ENCODE measurements at regions not wholly inside any gene's neighbourhood (a gene's known extent, or its start where the extent isn't known, plus 50 kb on each side); places are given as distances from the start of the nearest gene placed in this dataset.

GRCh38 chr12:118581371-118581770 is 205.0 kb downstream of the SUDS3 start:
- DNase-seq (ENCODE audit: insufficient read length, low spot score), result no peak
- TF ChIP-seq POU2F2 (IDR thresholded peaks at IDR 0.05; ENCODE audit: low read depth, low read length), result no peak
- no peak for TF ChIP-seq POLR2AphosphoS5 (IDR thresholded peaks at IDR 0.05; ENCODE audit: low read depth, low read length)
- no peak for TF ChIP-seq SPI1 (IDR thresholded peaks at IDR 0.05; ENCODE audit: low read depth, low read length)
- no peak for TF ChIP-seq PAX5 (IDR thresholded peaks at IDR 0.05; ENCODE audit: insufficient read depth, low read length, severe bottlenecking)
- TF ChIP-seq TAF1 (IDR thresholded peaks at IDR 0.05; ENCODE audit: low read depth, low read length), result no peak
- no peak for TF ChIP-seq POLR2A (IDR thresholded peaks at IDR 0.05; ENCODE audit: low read depth, low read length)

GRCh38 chr12:118582863-118583262 is 206.5 kb downstream of the SUDS3 start:
- DNase-seq (ENCODE audit: insufficient read length, low spot score) (no peak), FAIRE-seq (no peak)
- TF ChIP-seq SPI1 (IDR thresholded peaks at IDR 0.05; ENCODE audit: low read depth, low read length) (no peak), TAF1 (IDR thresholded peaks at IDR 0.05; ENCODE audit: low read depth, low read length) (no peak), PAX5 (IDR thresholded peaks at IDR 0.05; ENCODE audit: insufficient read depth, low read length, severe bottlenecking) (no peak), POU2F2 (IDR thresholded peaks at IDR 0.05; ENCODE audit: low read depth, low read length) (no peak), POLR2AphosphoS5 (IDR thresholded peaks at IDR 0.05; ENCODE audit: low read depth, low read length) (no peak), POLR2A (IDR thresholded peaks at IDR 0.05; ENCODE audit: low read depth, low read length) (no peak)

More at GRCh38 chr12:118581371-118581770, 205.0 kb downstream of the SUDS3 start:
- no peak for FAIRE-seq

GRCh38 chr12:118586433-118586832 is 210.1 kb downstream of the SUDS3 start:
- TF ChIP-seq SPI1 (IDR thresholded peaks at IDR 0.05; ENCODE audit: low read depth, low read length) (no peak), POLR2A (IDR thresholded peaks at IDR 0.05; ENCODE audit: low read depth, low read length) (no peak), PAX5 (IDR thresholded peaks at IDR 0.05; ENCODE audit: insufficient read depth, low read length, severe bottlenecking) (no peak), TAF1 (IDR thresholded peaks at IDR 0.05; ENCODE audit: low read depth, low read length) (no peak), POU2F2 (IDR thresholded peaks at IDR 0.05; ENCODE audit: low read depth, low read length) (no peak), POLR2AphosphoS5 (IDR thresholded peaks at IDR 0.05; ENCODE audit: low read depth, low read length) (no peak)
- FAIRE-seq (no peak), DNase-seq (ENCODE audit: insufficient read length, low spot score) (no peak)

GRCh38 chr12:118589162-118589561 is 212.8 kb downstream of the SUDS3 start:
- DNase-seq (ENCODE audit: insufficient read length, low spot score) (no peak), FAIRE-seq (no peak)
- TF ChIP-seq SPI1 (IDR thresholded peaks at IDR 0.05; ENCODE audit: low read depth, low read length), result no peak
- TF ChIP-seq POLR2A (IDR thresholded peaks at IDR 0.05; ENCODE audit: low read depth, low read length), result no peak
- no peak for TF ChIP-seq POU2F2 (IDR thresholded peaks at IDR 0.05; ENCODE audit: low read depth, low read length)
- TF ChIP-seq POLR2AphosphoS5 (IDR thresholded peaks at IDR 0.05; ENCODE audit: low read depth, low read length), result no peak
- no peak for TF ChIP-seq PAX5 (IDR thresholded peaks at IDR 0.05; ENCODE audit: insufficient read depth, low read length, severe bottlenecking)
- no peak for TF ChIP-seq TAF1 (IDR thresholded peaks at IDR 0.05; ENCODE audit: low read depth, low read length)

GRCh38 chr12:118590406-118591150 is 214.2 kb downstream of the SUDS3 start:
- DNase-seq (ENCODE audit: insufficient read length, low spot score), result no peak
- TF ChIP-seq SPI1 (IDR thresholded peaks at IDR 0.05; ENCODE audit: low read depth, low read length) (no peak), POU2F2 (IDR thresholded peaks at IDR 0.05; ENCODE audit: low read depth, low read length) (no peak), POLR2AphosphoS5 (IDR thresholded peaks at IDR 0.05; ENCODE audit: low read depth, low read length) (no peak), TAF1 (IDR thresholded peaks at IDR 0.05; ENCODE audit: low read depth, low read length) (no peak), POLR2A (IDR thresholded peaks at IDR 0.05; ENCODE audit: low read depth, low read length) (no peak), PAX5 (IDR thresholded peaks at IDR 0.05; ENCODE audit: insufficient read depth, low read length, severe bottlenecking) (no peak)
- no peak for FAIRE-seq

- TF ChIP-seq SPI1 (IDR thresholded peaks at IDR 0.05; ENCODE audit: low read depth, low read length) (no peak), POLR2A (IDR thresholded peaks at IDR 0.05; ENCODE audit: low read depth, low read length) (no peak), POLR2AphosphoS5 (IDR thresholded peaks at IDR 0.05; ENCODE audit: low read depth, low read length) (no peak), TAF1 (IDR thresholded peaks at IDR 0.05; ENCODE audit: low read depth, low read length) (no peak), POU2F2 (IDR thresholded peaks at IDR 0.05; ENCODE audit: low read depth, low read length) (no peak), PAX5 (IDR thresholded peaks at IDR 0.05; ENCODE audit: insufficient read depth, low read length, severe bottlenecking) (no peak)
- no peak for DNase-seq (ENCODE audit: insufficient read length, low spot score)
- FAIRE-seq, result no peak
These were observed 227.4 kb downstream of the SUDS3 start for GRCh38 chr12:118603610-118604361.

- DNase-seq (ENCODE audit: insufficient read length, low spot score), result no peak
- TF ChIP-seq PAX5 (IDR thresholded peaks at IDR 0.05; ENCODE audit: insufficient read depth, low read length, severe bottlenecking), result no peak
- no peak for TF ChIP-seq POLR2A (IDR thresholded peaks at IDR 0.05; ENCODE audit: low read depth, low read length)
- TF ChIP-seq POLR2AphosphoS5 (IDR thresholded peaks at IDR 0.05; ENCODE audit: low read depth, low read length), result no peak
- no peak for TF ChIP-seq TAF1 (IDR thresholded peaks at IDR 0.05; ENCODE audit: low read depth, low read length)
- no peak for FAIRE-seq
These were observed 230.3 kb downstream of the SUDS3 start for GRCh38 chr12:118606690-118607089.

GRCh38 chr12:118607831-118608230 is 231.5 kb downstream of the SUDS3 start:
- DNase-seq (ENCODE audit: insufficient read length, low spot score), result no peak
- FAIRE-seq, result no peak
- TF ChIP-seq POLR2AphosphoS5 (IDR thresholded peaks at IDR 0.05; ENCODE audit: low read depth, low read length) (no peak), POLR2A (IDR thresholded peaks at IDR 0.05; ENCODE audit: low read depth, low read length) (no peak), SPI1 (IDR thresholded peaks at IDR 0.05; ENCODE audit: low read depth, low read length) (no peak), PAX5 (IDR thresholded peaks at IDR 0.05; ENCODE audit: insufficient read depth, low read length, severe bottlenecking) (no peak), POU2F2 (IDR thresholded peaks at IDR 0.05; ENCODE audit: low read depth, low read length) (no peak), TAF1 (IDR thresholded peaks at IDR 0.05; ENCODE audit: low read depth, low read length) (no peak)

- FAIRE-seq, result no peak
- TF ChIP-seq POLR2A (IDR thresholded peaks at IDR 0.05; ENCODE audit: low read depth, low read length) (no peak), TAF1 (IDR thresholded peaks at IDR 0.05; ENCODE audit: low read depth, low read length) (no peak), POLR2AphosphoS5 (IDR thresholded peaks at IDR 0.05; ENCODE audit: low read depth, low read length) (no peak), PAX5 (IDR thresholded peaks at IDR 0.05; ENCODE audit: insufficient read depth, low read length, severe bottlenecking) (no peak)
- DNase-seq (ENCODE audit: insufficient read length, low spot score), result no peak
These were observed 232.5 kb downstream of the SUDS3 start for GRCh38 chr12:118608770-118609344.

All from GM12891 (cell line).